PC-9 (cell line): ENCODE measurements at regions not wholly inside any gene's neighbourhood (a gene's known extent, or its start where the extent isn't known, plus 50 kb on each side); places are given as distances from the start of the nearest gene placed in this dataset.

Experiments
- BruUV-seq: library from RNA; stranded (reverse); fragments of 400-500 nt; replicated peaks from 2 replicates; lab custom pipeline; 2021; lab: Mats Ljungman, UMichigan
- CTCF ChIA-PET: fragments of 300-600 bp; sonication (Branson Sonifier 250); formaldehyde crosslinking; loops from one replicate; lab custom pipeline; 2022; ENCODE audit warnings: antibody characterized with exemption; lab: Charles Lee
- POLR2A ChIA-PET: fragments of 300-600 bp; sonication (Branson Sonifier 250); formaldehyde crosslinking; loops from one replicate; lab custom pipeline; 2022; ENCODE audit warnings: antibody characterized with exemption; ENCODE audit not compliant: unreplicated experiment; lab: Charles Lee
- DNase-seq, 2 experiments: peaks; one replicate each; pipeline versions ENCODE4 v3.0.0 to v3.0.0-alpha.2; 2015 to 2022; ENCODE audit warnings: mixed read lengths in 1 of 2
- H2AFZ ChIP-seq: fragments of 200-600 bp; sonication (generic); 2 replicates; pipeline ENCODE4 v1.8.1; 2017; ENCODE audit warnings: antibody characterized with exemption
- H3F3A ChIP-seq: fragments of 200-600 bp; sonication (generic); 2 replicates; pipeline ENCODE4 v1.8.1; 2017; ENCODE audit warnings: antibody characterized with exemption, mild to moderate bottlenecking, low read depth; ENCODE audit not compliant: insufficient read depth
- H3K27ac ChIP-seq: fragments of 200-600 bp; sonication (generic); 2 replicates; pipeline ENCODE4 v1.6.1; 2016; ENCODE audit warnings: mixed run types
- H3K27me3 ChIP-seq: fragments of 200-600 bp; sonication (generic); 2 replicates; pipeline ENCODE4 v1.6.1; 2016; ENCODE audit warnings: low read depth, mixed run types; ENCODE audit not compliant: insufficient read depth
- H3K36me3 ChIP-seq: fragments of 200-600 bp; sonication (generic); 2 replicates; pipeline ENCODE4 v1.6.1; 2016; ENCODE audit warnings: low read depth, mixed run types
- H3K4me1 ChIP-seq: fragments of 200-600 bp; sonication (generic); replicated peaks from 2 replicates; pipeline ENCODE4 v1.6.1; 2016; ENCODE audit warnings: mixed run types; ENCODE audit not compliant: insufficient read depth
- H3K4me2 ChIP-seq: fragments of 200-600 bp; sonication (generic); 2 replicates; pipeline ENCODE4 v1.6.1; 2017; ENCODE audit warnings: mixed run types
- H3K4me3 ChIP-seq: fragments of 200-600 bp; sonication (generic); 2 replicates; pipeline ENCODE4 v1.6.1; 2016; ENCODE audit warnings: mixed run types
- H3K79me2 ChIP-seq: fragments of 200-600 bp; sonication (generic); 2 replicates; pipeline ENCODE4 v1.6.1; 2017; ENCODE audit warnings: low read depth, mixed run types
- H3K9me2 ChIP-seq: fragments of 200-600 bp; sonication (generic); 2 replicates; pipeline ENCODE4 v1.8.1; 2017; ENCODE audit warnings: mild to moderate bottlenecking; ENCODE audit not compliant: insufficient read depth
- H3K9me3 ChIP-seq: fragments of 200-600 bp; sonication (generic); 2 replicates; pipeline ENCODE4 v1.8.1; 2016; ENCODE audit warnings: low read depth; ENCODE audit not compliant: insufficient read depth
- H4K20me1 ChIP-seq: fragments of 200-600 bp; sonication (generic); 2 replicates; pipeline ENCODE4 v1.8.1; 2017; ENCODE audit not compliant: insufficient read depth
- CTCF ChIP-seq: fragments of 200-600 bp; sonication (generic); conservative IDR thresholded peaks from 2 replicates; pipeline ENCODE4 v1.6.1; 2017; ENCODE audit warnings: mixed run types, antibody characterized with exemption, mild to moderate bottlenecking, moderate library complexity
- EZH2 ChIP-seq: fragments of 200-600 bp; sonication (generic); IDR thresholded peaks from 2 replicates; pipeline ENCODE4 v1.8.0; 2017; ENCODE audit warnings: antibody characterized with exemption, low read depth
- intact Hi-C: fragments of 100-400 bp; cut with micrococcal nuclease; formaldehyde crosslinking; loops from one replicate; pipeline ENCODE4 v1.10.0; 2022; ENCODE audit not compliant: unreplicated experiment

GRCh38 chr6:9131616-9132015, 696.3 kb upstream of the SLC35B3 start:
- TF ChIP-seq CTCF (no peak), EZH2 (no peak)
- no peaks in the 10 kb centered on the region for H3K4me1 ChIP-seq
- no peaks in the 10 kb centered on the region for H3K27me3 ChIP-seq
- no peaks in the 10 kb centered on the region for H3F3A ChIP-seq
- no peak overlapping the region for H3K4me3 ChIP-seq
- no peaks in the 10 kb centered on the region for H3K9me2 ChIP-seq
- no peaks in the 10 kb centered on the region for H3K9me3 ChIP-seq
- no peak overlapping the region for H2AFZ ChIP-seq
- no peaks in the 10 kb centered on the region for H4K20me1 ChIP-seq
- no peak overlapping the region for H3K27ac ChIP-seq
- no peak for DNase-seq
- BruUV-seq = no TSS peak
- H3K79me2 ChIP-seq = no peaks in the 10 kb centered on the region
- CTCF ChIA-PET = no interaction called here
- intact Hi-C loops = no loop called here
- no peaks in the 10 kb centered on the region for H3K36me3 ChIP-seq
- POLR2A ChIA-PET = no interaction called here
- no peak overlapping the region for H3K4me2 ChIP-seq

- DNase-seq = no peak
- no peaks in the 10 kb centered on the region for H3K79me2 ChIP-seq
- ChIA-PET CTCF (no interaction called here), POLR2A (no interaction called here)
- no TSS peak for BruUV-seq
- H3K9me2 ChIP-seq = no peaks in the 10 kb centered on the region
- H3K27ac ChIP-seq = no peak overlapping the region
- H3K9me3 ChIP-seq = no peaks in the 10 kb centered on the region
- no peaks in the 10 kb centered on the region for H3K27me3 ChIP-seq
- H3K36me3 ChIP-seq = no peaks in the 10 kb centered on the region
- TF ChIP-seq EZH2 (no peak), CTCF (no peak)
- intact Hi-C loops = no loop called here
- H4K20me1 ChIP-seq = no peaks in the 10 kb centered on the region
- H3K4me3 ChIP-seq = no peak overlapping the region
- H3K4me2 ChIP-seq = no peak overlapping the region
- no peaks in the 10 kb centered on the region for H3K4me1 ChIP-seq
- no peaks in the 10 kb centered on the region for H3F3A ChIP-seq
- no peak overlapping the region for H2AFZ ChIP-seq
Measured at GRCh38 chr6:9131201-9131600, 695.9 kb upstream of the SLC35B3 start.

GRCh38 chr6:9128970-9129369, 693.6 kb upstream of the SLC35B3 start:
- Histone ChIP-seq H2AFZ (no peak overlapping the region), H3K79me2 (no peaks in the 10 kb centered on the region), H3K4me3 (no peak overlapping the region), H3K36me3 (no peaks in the 10 kb centered on the region), H3F3A (no peaks in the 10 kb centered on the region), H3K27me3 (no peaks in the 10 kb centered on the region), H3K27ac (no peak overlapping the region), H3K9me2 (no peaks in the 10 kb centered on the region), H3K4me1 (no peaks in the 10 kb centered on the region), H4K20me1 (no peaks in the 10 kb centered on the region), H3K4me2 (no peak overlapping the region), H3K9me3 (no peaks in the 10 kb centered on the region)
- TF ChIP-seq EZH2 (no peak), CTCF (no peak)
- no TSS peak for BruUV-seq
- POLR2A ChIA-PET = no interaction called here
- no peak for DNase-seq
- CTCF ChIA-PET = no interaction called here
- intact Hi-C loops = no loop called here
